ENCODE measurements at regions not wholly inside any gene's neighbourhood (a gene's known extent, or its start where the extent isn't known, plus 50 kb on each side); places are given as distances from the start of the nearest gene placed in this dataset.

GRCh38 chr5:119694284-119694683, 64.9 kb downstream of the FAM170A start:
- TF ChIP-seq CTCF (conservative IDR thresholded peaks at IDR 0.05 in 1 of 2, IDR thresholded peaks at IDR 0.05 in 1 of 2; ENCODE audit: low read depth in 1 of 2, low read length in 2 of 2) (no peak), EZH2 (IDR thresholded peaks at IDR 0.05; ENCODE audit: low read length, missing control alignments) (no peak)
